Neutrophil (primary cell): ENCODE measurements at regions not wholly inside any gene's neighbourhood (a gene's known extent, or its start where the extent isn't known, plus 50 kb on each side); places are given as distances from the start of the nearest gene placed in this dataset.

Experiments used
- H3K27ac ChIP-seq: fragments of 200-600 bp; sonication (generic); 2 replicates; pipeline ENCODE4 v1.5.1; 2016; ENCODE audit warnings: mild to moderate bottlenecking, moderate library complexity
- H3K27me3 ChIP-seq: fragments of 200-600 bp; sonication (generic); 2 replicates; pipeline ENCODE4 v1.6.0; 2016; ENCODE audit warnings: mild to moderate bottlenecking
- H3K36me3 ChIP-seq: fragments of 200-600 bp; sonication (generic); 2 replicates; pipeline ENCODE4 v1.5.1; 2017
- H3K4me1 ChIP-seq, 2 experiments: fragments of 200-600 bp in 1 of 2; sonication (generic) in 1 of 2; 1 replicate in 1 of 2; 2 replicates in 1 of 2; pipeline versions ENCODE4 v1.5.1 to v1.6.1; 2013 to 2016; ENCODE audit warnings: low read depth in 1 of 2, low read length in 1 of 2, mild to moderate bottlenecking in 1 of 2, moderate library complexity in 1 of 2; ENCODE audit not compliant: control insufficient read depth in 1 of 2, insufficient read depth in 1 of 2
- H3K4me3 ChIP-seq, 2 experiments: fragments of 200-600 bp in 1 of 2; sonication (generic) in 1 of 2; 1 replicate in 1 of 2; 2 replicates in 1 of 2; pipeline ENCODE4 v1.5.1; 2013 to 2016; ENCODE audit warnings: low read depth in 1 of 2, low read length in 1 of 2, mild to moderate bottlenecking in 1 of 2, moderate library complexity in 1 of 2
- H3K9me3 ChIP-seq: fragments of 200-600 bp; sonication (generic); 2 replicates; pipeline ENCODE4 v1.5.1; 2016
- CTCF ChIP-seq: fragments of 200-600 bp; sonication (generic); IDR thresholded peaks from 2 replicates; pipeline ENCODE4 v1.5.1; 2016; ENCODE audit warnings: antibody characterized with exemption

DNA sequence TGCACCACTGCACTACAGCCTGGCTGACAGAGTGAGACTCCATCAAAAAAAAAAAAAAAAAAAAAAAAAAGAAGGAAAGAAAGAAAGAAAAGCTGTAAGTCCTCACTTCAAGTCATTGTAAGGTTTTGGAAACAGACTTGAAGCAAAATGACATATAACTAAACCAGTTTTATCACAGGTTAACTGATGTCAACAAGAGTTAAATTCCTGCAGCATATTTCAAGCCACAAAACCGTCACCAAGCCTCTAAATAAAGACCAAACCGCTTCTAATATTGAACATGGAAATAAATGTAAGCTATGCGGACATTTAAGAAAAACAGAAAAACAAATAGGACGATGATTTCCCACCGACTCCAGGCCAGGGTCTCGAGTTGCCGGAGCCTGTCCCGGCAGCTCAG, 88.9 kb upstream of the RPS6KA2 start:
- Histone ChIP-seq H3K27ac (no peak overlapping the region), H3K4me1 (peaks cover 10 to 14% of the 10 kb centered on the region in 2 experiments), H3K36me3 (no peaks in the 10 kb centered on the region), H3K9me3 (no peaks in the 10 kb centered on the region), H3K27me3 (no peaks in the 10 kb centered on the region), H3K4me3 (no peak overlapping the region)
- no peak for TF ChIP-seq CTCF

GRCh38 chr6:166715065-166715464, 88.0 kb upstream of the RPS6KA2 start:
- H3K36me3 ChIP-seq, result no peaks in the 10 kb centered on the region
- H3K4me1 ChIP-seq, result peaks cover 10 to 22% of the 10 kb centered on the region in 2 experiments
- no peak for TF ChIP-seq CTCF

DNA sequence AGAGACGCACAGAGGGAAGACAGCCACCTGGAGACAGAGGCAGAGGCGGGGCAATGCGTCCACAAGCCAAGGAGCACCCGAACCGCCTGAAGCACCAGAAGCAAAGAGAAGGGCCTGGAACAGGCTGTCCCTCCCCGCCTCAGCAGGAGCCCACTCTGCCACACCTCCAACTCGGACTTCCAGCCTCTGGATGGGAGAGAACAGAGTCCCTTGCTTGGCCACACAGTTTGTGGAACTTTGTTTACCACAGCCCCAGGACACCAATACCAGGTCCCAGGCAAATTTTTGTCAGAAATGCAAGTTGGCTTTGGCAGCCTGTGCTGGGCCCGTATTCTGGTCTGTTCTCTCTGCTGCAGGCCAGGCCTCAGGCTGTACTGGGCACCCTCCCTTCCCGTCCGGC, 87.5 kb upstream of the RPS6KA2 start:
- H3K4me3 ChIP-seq, result no peak overlapping the region
- no peaks in the 10 kb centered on the region for H3K36me3 ChIP-seq
- no peaks in the 10 kb centered on the region for H3K27me3 ChIP-seq
- TF ChIP-seq CTCF, result no peak
- no peaks in the 10 kb centered on the region for H3K9me3 ChIP-seq
- peaks cover 12 to 27% of the 10 kb centered on the region in 2 experiments for H3K4me1 ChIP-seq
- no peak overlapping the region for H3K27ac ChIP-seq

More at GRCh38 chr6:166715065-166715464, 88.0 kb upstream of the RPS6KA2 start:
- H3K9me3 ChIP-seq, result no peaks in the 10 kb centered on the region
- H3K4me3 ChIP-seq, result no peak overlapping the region
- H3K27me3 ChIP-seq, result no peaks in the 10 kb centered on the region
- H3K27ac ChIP-seq, result no peak overlapping the region

DNA sequence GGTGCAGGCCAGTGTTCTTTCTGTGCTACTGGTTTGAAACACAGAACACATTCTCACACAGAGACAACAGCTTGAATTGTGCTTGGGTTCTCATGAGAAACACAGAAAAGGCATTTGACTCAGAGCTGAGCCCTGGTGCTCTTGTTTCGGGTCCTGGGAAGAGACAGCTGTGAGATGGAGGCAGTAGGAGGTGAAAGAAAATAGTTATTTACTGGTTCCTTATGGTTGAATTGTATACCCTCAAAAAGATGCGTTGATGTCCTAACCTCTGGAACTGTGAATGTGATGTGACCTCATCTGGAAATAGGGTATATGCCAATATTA, 87.1 kb upstream of the RPS6KA2 start:
- H3K36me3 ChIP-seq, result no peaks in the 10 kb centered on the region
- H3K4me1 ChIP-seq, result peaks cover 16 to 31% of the 10 kb centered on the region in 2 experiments
- no peak overlapping the region for H3K4me3 ChIP-seq
- H3K27me3 ChIP-seq, result no peaks in the 10 kb centered on the region
- no peak for TF ChIP-seq CTCF
- H3K27ac ChIP-seq, result no peak overlapping the region
- H3K9me3 ChIP-seq, result no peaks in the 10 kb centered on the region

- Histone ChIP-seq H3K4me3 (no peak overlapping the region), H3K27me3 (no peaks in the 10 kb centered on the region), H3K36me3 (no peaks in the 10 kb centered on the region), H3K9me3 (no peaks in the 10 kb centered on the region), H3K4me1 (peaks cover 20 to 37% of the 10 kb centered on the region in 2 experiments), H3K27ac (no peak overlapping the region)
- TF ChIP-seq CTCF, result no peak
These were observed 86.6 kb upstream of the RPS6KA2 start for GRCh38 chr6:166713434-166714186.
